ENCODE measurements at regions not wholly inside any gene's neighbourhood (a gene's known extent, or its start where the extent isn't known, plus 50 kb on each side); places are given as distances from the start of the nearest gene placed in this dataset.
"Not testable (repeated sequence)": the region's sequence is repeated elsewhere in the genome, so short reads cannot be mapped to it uniquely, and the experiment has no call there.

DNA sequence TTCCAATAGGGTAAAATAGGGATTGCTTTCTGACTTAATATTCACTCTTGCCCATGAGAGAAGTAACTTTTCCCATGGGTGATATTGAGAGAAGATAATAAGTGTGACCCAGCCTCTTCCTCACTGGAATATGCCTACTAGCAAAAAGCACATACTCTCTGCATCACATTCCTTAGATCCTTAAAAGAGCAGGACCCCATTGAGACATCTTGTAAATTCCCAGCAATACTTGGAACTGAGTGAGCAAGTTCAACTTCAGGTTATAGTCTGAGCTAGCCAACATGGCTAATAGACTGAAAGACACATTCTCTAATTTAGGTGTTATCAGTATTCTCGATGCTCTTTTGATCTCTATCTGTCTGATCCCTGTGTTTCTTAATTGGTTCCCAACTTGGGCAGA is 1372.3 kb downstream of the STIM2 start:
- DNase-seq: no peak

DNA sequence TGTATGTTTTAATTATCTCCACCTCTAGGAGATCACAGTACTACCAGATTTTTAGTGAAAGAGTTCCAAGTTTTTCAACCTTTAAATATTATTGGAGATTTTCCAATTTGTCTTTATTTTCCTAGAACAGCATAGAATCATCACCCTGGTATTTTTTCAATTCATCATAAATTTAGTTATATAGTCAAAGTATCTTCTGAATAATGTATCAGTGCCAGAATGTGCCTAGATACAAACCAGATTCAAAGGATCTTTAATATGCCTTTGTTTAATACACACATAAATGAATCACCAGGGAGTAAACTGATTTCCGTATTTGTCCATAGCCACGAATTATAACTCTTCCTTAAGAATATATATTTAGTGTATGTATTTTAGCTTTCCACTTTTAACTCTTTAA is 1373.1 kb downstream of the STIM2 start:
- no peak for DNase-seq

- DNase-seq: no peak
These were observed 1378.2 kb downstream of the STIM2 start for GRCh38 chr4:28238876-28239275.

GRCh38 chr4:28241021-28241420 is 1380.4 kb downstream of the STIM2 start:
- no peak for DNase-seq

DNA sequence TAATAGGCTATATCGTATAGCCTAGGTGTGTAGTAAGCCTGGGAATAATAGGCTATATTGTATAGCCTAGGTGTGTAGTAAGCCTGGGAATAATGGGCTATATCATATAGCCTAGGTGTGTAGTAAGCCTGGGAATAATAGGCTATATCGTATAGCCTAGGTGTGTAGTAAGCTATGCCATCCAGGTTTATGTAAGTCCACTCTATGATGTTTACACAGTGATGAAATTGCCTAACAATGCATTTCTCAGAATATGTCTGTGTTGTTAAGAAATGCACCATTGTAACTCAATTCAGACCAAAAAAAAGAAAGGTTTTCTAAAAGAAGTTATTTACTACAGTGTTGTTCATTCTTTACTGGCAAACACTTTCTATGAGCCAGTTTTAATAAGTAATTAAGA is 1387.2 kb downstream of the STIM2 start:
- DNase-seq: no peak

GRCh38 chr4:28248269-28248668 is 1387.6 kb downstream of the STIM2 start:
- no peak for DNase-seq

DNA sequence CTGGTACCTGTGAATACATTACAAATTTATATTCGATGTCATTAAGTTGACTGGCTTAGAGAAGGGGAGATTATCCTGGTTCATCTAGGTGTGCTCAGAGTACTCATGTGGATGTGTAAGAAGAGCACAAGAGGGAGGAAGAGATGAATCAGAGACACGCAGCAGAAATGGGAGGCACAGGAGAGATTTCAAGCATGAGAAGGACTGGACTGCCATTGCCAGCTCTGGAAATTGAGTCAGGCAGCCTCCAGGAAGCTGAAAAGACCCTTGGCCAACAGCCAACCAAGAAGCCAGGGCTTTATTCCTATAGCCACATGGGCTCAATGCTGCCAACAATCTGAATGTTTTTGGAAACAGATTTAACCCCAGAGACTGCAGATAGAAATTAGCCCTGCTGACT is 1390.0 kb downstream of the STIM2 start:
- DNase-seq: no peak

DNA sequence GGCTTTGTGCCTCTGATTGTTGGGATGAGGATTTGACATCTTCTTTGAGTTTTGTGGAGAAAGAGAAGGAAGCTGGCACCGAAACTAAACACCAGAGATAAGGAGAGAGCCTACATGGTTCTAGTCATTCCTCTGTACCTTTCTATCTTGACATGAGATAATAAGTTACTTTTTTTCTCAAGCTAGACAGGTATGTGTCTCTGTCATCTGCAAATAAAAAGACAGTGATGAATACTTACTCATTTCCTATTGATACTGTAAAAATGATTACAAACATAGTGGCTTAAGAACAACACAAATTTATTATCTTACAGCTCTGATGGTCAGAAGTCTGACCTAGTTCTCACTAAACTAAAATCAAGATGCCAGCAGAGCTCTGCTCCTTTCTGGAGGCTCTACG is 1391.2 kb downstream of the STIM2 start:
- DNase-seq: no peak

DNA sequence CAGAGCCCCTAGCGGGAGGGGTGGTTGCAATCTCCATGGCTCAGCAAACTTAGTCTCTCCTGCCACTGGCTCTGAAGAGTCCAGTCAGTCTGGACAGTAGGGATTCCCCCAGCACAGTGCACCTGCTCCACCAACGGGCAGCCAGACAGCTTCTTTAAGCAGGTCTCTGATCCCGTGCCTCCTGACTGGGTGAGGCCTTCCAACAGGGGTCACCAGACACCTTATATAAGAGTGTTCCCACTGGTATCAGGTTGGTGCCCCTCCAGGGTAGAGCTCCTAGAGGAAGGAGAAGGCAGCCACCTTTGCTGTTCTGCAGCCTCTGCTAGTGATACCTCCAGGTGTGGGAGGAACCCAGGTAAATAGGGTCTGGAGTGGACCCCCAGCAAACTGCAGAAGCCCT is 1393.4 kb downstream of the STIM2 start:
- no peak for DNase-seq

DNA sequence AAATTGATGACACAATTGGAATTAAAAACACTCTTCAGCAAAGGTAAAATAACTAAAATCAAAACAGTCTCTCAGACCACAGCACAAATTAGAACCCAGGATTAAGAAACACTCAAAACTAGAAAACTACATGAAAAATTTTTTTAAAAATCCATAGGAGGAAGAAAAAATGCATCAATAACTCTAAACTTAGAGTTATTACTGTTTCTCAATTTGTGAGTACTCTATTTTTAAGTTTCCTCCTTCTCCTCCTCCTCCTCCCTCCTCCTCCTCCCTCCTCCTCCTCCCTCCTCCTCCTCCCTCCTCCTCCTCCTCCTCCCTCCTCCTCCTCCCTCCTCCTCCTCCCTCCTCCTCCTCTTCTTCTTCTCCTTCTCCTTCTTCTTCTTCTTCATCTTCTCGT is 1395.7 kb downstream of the STIM2 start:
- no peak for DNase-seq

- no peak for DNase-seq
These were observed 1399.3 kb downstream of the STIM2 start for GRCh38 chr4:28259951-28260350.

GRCh38 chr4:28267166-28267565 is 1406.5 kb downstream of the STIM2 start:
- no peak for DNase-seq

DNA sequence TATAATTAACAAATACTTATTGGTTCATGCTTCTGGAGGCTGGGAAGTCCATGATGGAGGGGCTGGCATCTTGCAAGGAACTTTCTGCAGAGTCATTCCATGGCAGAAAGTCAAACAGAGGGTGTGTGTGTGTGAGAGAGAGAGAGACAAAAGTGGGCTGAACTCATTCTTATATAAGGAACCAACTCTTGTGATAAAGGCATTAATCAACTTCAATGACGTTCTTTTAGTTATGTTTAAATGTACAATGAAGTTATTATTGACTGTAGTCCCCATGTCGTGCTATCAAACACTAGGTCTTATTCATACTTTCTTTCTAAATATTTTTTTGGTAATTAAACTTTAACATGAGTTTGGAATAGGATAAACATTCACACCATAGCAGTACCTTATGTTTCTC is 1408.8 kb downstream of the STIM2 start:
- DNase-seq: no peak

DNA sequence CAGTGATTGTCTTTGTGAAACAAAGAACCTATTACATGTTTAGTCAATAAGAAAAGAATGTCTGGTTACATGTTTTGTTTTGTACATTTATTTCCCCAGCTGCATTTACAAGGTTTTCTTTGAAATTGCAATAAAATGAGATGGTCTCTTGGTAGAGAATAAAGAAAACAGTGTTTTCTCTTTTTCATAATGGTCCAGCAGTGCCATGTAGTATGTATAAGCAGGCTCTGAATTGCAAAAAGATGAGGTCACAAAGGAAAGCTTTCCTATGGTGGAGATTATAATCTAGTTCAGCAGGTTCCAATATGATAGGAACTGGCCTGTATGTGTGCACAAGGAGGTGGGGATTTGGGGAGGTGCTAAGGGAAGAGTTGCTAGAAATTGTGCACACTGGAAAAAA is 1417.3 kb downstream of the STIM2 start:
- no peak for DNase-seq

DNA sequence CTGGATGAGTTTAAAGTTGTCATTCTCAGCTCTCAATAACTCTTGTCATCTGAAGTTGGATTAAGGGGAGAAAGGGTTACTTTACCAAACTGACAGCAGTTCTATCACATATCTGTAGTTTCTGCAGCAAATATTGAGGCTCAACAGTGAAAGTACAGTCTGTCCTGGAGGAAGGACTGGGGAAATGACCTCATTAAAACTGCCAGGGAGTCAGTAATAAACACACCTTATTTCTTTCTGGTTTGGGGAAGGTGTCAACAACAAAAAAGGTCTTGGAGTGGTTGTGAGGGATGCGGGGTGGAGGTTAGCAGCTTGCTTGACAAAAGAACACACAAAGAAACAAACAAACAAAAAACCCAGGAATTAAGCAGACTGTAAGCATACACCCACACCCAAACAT is 1418.0 kb downstream of the STIM2 start:
- DNase-seq: no peak

DNA sequence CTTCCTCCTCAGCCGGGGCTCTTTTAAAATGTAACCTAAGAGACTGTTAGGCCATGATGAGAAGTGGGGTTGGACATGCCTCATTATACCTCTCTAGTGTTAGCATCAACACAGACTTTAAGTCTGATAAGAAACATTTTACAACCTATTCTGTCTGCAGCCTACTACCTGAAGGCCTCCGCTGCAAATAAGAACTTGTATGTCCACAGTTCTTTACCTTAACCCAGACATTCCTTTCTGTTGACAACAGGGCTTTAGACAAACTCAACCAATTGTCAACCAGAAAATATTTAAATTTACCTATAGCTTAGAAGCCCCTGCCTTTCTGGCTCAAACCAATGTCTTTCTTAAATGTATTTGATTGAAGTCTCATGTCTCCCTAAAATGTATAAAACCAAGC is 1418.6 kb downstream of the STIM2 start:
- DNase-seq: no peak

DNA sequence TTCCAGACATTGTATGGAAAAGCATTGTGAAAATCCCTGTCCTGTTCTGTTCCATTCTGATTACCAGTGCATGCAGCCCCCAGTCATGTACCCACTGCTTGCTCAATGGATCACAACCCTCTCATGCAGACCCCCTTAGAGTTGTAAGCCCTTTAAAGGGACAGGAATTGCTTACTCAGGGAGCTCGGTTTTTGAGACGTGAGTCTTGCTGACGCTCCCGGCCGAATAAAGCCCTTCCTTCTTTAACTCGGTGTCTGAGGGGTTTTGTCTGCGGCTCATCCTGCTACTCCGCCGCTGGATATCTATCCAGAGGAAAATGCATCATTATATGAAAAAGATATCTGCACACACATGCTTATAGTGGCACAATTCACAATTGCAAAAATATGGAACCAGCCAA is 1425.6 kb downstream of the STIM2 start:
- not testable (repeated sequence) for DNase-seq

DNA sequence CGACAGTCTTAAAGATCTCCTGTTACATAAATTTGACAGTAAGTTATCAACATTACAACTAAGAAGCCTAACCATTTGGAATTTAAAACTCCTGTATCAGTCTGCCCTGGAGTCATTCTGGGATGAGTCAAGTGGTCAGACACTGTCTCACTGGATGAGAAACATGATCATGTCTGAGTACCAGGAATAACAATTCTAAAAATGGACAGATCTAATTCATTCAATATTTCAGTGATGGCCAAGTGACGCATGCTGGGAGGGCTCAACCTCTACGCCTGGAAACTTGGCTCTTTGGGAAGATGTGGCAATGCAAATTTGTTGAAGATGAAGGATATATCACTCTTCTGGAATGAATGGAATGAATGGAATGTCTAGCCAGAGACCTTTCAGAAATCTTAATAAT is 1427.2 kb downstream of the STIM2 start:
- DNase-seq: no peak

- no peak for DNase-seq
These were observed 1435.6 kb downstream of the STIM2 start for GRCh38 chr4:28296239-28296638.

DNA sequence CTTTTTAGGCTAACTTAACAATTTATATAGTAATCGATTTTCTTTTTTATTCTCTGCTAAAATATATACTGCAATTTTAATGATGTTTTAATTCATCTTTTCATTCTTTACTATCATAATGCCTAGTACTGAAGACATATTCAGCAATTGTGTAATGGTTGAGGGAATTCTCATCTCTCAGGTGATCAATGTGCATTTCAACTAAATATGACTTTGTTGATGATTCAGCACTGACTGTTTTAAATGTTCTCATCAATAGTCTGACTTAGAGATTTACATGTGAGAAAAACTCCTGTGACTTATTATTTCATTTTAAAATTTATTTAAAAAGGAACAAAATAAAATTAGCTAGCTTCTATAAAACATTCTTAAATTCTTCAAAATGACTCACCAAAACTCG is 1450.3 kb downstream of the STIM2 start:
- no peak for DNase-seq

DNA sequence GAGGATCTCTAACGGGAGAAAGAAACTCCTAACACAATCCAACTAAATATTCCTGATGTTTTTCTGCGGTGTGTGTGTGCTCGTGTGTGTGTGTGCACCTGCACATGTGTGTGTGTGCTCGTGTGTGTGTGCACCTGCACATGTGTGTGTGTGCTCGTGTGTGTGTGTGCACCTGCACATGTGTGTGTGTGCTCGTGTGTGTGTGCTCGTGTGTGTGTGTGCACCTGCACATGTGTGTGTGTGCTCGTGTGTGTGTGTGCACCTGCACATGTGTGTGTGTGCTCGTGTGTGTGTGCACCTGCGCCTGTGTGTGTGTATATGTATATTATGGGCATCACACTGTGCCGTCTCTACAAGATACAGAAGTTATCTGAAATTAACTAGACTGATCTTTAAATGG is 1451.9 kb downstream of the STIM2 start:
- DNase-seq: not testable (repeated sequence)

DNA sequence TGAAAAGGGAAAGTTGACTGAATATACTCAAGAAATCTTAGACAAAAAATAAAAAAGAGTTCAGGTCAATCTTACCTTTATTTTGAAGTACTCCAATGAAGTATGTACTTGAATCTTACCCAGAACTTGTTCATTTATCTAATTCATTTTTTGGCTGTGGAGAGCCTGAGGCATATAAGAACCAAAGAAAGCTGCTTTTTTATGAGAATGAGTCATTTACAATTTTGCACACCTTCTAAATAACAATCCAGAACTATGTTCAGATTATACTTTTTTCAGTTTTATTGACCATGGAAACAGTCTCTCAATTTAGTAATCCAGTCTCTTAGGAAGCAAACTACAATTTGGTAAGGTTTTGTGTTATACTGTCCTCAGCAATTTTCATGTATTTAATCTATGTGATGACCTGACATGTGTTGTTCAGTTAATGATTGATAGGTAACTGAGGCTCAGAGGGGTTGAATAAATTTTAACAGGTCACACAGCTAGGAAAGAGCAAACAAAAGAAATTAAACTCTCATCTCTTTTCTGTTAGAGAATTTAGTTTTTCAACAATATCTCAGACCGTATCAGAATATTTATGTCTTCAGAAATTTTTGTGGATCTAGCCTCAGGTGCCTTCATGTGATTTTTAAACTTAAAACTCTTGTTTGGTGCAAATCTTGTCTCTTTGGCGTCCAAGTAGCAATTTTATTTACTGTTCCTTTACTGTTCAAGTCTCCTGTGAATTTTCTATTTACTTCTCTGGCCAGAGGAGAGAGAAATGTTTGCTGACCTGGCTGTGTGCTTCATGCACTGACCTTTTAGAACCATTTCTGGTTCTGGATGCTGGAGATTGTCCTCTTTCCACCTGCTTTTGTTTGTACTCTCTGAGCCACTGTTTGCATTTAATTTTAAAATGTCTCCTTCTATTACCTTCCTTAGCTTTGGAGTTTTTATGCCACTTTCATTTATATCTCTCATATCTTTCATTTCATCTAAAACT is 1453.4 kb downstream of the STIM2 start:
- no peak for DNase-seq

GRCh38 chr4:28317221-28317620 is 1456.6 kb downstream of the STIM2 start:
- no peak for DNase-seq

DNA sequence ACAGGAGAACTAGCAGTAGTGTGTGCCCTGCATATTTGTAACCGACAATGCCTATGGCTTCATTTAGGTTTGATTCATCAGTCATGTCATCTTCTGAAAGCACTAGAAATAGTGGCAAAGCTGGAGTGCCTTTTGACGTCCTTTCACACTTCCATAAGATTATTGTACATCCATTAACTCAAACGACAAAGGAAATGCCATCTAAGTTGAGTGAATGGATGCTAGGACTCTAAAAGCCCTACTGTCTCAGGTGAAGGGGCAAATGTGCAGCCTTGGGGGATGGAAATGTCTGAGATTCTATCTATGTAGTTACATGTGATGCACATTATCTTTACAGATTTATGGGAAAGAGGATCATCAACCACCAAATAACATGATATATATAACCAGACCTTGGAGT is 1473.6 kb downstream of the STIM2 start:
- no peak for DNase-seq

GRCh38 chr4:28341784-28342183 is 1481.1 kb downstream of the STIM2 start:
- DNase-seq: no peak

Measured in right kidney (tissue), 1 donor.